ENCODE measurements at regions not wholly inside any gene's neighbourhood (a gene's known extent, or its start where the extent isn't known, plus 50 kb on each side); places are given as distances from the start of the nearest gene placed in this dataset.

GRCh38 chr13:37207691-37208451 is 102.4 kb upstream of the CSNK1A1L start:
- Mint-ChIP-seq H3K27me3 (ENCODE audit: low read depth) (no peaks in the 10 kb centered on the region), H3K4me3 (no peak overlapping the region), H3K27ac (no peak overlapping the region), H3K36me3 (ENCODE audit: low read depth) (no peaks in the 10 kb centered on the region), H3K4me1 (ENCODE audit: low read depth) (no peaks in the 10 kb centered on the region), H3K9me3 (no peaks in the 10 kb centered on the region)
- intact Hi-C loops (cut with micrococcal nuclease): no loop called here
- CTCF ChIA-PET: interaction anchor here (0.6 kb wide), 1 partner anchor 17 kb away, joined by 3 read pairs; no protein-coding TSS in a partner anchor
- no peak for DNase-seq

GRCh38 chr13:37202264-37202663 is 96.8 kb upstream of the CSNK1A1L start:
- intact Hi-C loops (cut with micrococcal nuclease): no loop called here
- no peaks in the 10 kb centered on the region for H3K9me3 Mint-ChIP-seq
- H3K4me3 Mint-ChIP-seq: no peak overlapping the region
- no peak for DNase-seq
- H3K36me3 Mint-ChIP-seq (ENCODE audit: low read depth): no peaks in the 10 kb centered on the region
- CTCF ChIA-PET: no interaction called here
- H3K27ac Mint-ChIP-seq: no peak overlapping the region
- no peaks in the 10 kb centered on the region for H3K27me3 Mint-ChIP-seq (ENCODE audit: low read depth)
- H3K4me1 Mint-ChIP-seq (ENCODE audit: low read depth): no peaks in the 10 kb centered on the region

DNA sequence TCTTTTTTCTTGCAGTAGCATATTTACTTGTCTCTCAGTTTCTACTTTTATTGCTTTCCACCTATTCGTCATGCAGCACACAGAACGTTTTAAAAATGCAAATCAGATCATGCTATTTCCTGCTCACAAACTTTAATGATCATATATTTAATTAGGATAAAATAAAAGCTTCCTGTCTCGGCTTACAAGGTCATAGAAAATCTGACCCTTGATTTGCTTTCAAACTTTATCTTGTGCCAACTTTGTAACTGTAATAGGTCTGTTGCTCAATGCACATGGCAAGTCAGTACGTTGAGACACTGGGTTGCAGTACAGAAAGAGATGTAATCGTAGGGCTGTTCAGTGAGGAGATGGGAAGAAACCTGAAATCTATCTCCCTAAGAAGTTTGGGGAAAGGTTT is 95.6 kb upstream of the CSNK1A1L start:
- no peaks in the 10 kb centered on the region for H3K36me3 Mint-ChIP-seq (ENCODE audit: low read depth)
- CTCF ChIA-PET: no interaction called here
- H3K9me3 Mint-ChIP-seq: no peaks in the 10 kb centered on the region
- H3K4me3 Mint-ChIP-seq: no peak overlapping the region
- H3K27ac Mint-ChIP-seq: no peak overlapping the region
- no peaks in the 10 kb centered on the region for H3K27me3 Mint-ChIP-seq (ENCODE audit: low read depth)
- DNase-seq: no peak
- intact Hi-C loops (cut with micrococcal nuclease): no loop called here
- no peaks in the 10 kb centered on the region for H3K4me1 Mint-ChIP-seq (ENCODE audit: low read depth)

DNA sequence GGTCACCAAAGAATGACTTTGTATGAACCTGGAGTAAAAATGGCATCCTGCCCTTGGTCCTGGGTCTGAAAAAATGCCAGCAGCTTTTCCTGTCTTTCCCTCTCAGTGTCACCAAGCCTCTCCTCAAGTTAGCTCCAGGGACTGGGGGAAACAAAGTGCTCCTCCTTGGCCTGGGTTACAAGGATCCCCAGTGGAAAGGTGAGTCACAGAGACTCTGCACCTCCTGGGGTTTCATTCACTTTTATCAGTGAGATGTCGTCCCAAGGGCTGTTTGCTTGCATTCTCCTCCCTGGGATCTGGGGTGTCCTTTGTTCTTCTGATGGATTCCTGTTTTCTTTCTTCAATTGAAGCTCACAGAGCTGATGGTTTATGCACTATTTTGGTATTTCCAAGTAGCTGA is 93.2 kb upstream of the CSNK1A1L start:
- CTCF ChIA-PET: no interaction called here
- H3K9me3 Mint-ChIP-seq: no peaks in the 10 kb centered on the region

DNA sequence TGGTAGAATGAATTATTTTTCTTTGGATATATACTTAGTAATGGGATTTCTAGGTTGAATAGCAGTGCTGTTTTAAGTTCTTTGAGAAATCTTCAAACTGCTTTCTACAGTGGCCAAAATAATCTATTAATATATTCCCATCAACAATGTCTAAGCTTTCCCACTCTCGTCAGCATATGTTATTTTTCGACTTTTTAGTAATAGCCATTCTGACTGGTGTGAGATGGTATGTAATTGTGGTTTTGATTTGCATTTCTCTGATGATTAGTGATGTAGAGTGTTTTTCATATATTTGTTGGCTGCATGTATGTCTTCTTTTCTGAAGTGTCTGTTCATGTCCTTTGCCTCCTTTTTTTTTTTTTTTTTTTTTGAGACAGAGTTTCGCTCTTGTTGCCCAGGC is 90.2 kb upstream of the CSNK1A1L start:
- Mint-ChIP-seq H3K4me3 (no peak overlapping the region), H3K36me3 (ENCODE audit: low read depth) (no peaks in the 10 kb centered on the region), H3K9me3 (no peaks in the 10 kb centered on the region), H3K27ac (no peak overlapping the region), H3K4me1 (ENCODE audit: low read depth) (no peaks in the 10 kb centered on the region), H3K27me3 (ENCODE audit: low read depth) (no peaks in the 10 kb centered on the region)
- DNase-seq: no peak
- intact Hi-C loops (cut with micrococcal nuclease): no loop called here
- CTCF ChIA-PET: no interaction called here

More for the DNA sequence above, 93.2 kb upstream of the CSNK1A1L start:
- H3K4me3 Mint-ChIP-seq: no peak overlapping the region
- no peak for DNase-seq
- no peaks in the 10 kb centered on the region for H3K27me3 Mint-ChIP-seq (ENCODE audit: low read depth)
- H3K4me1 Mint-ChIP-seq (ENCODE audit: low read depth): no peaks in the 10 kb centered on the region
- intact Hi-C loops (cut with micrococcal nuclease): no loop called here
- H3K36me3 Mint-ChIP-seq (ENCODE audit: low read depth): no peaks in the 10 kb centered on the region
- H3K27ac Mint-ChIP-seq: no peak overlapping the region

DNA sequence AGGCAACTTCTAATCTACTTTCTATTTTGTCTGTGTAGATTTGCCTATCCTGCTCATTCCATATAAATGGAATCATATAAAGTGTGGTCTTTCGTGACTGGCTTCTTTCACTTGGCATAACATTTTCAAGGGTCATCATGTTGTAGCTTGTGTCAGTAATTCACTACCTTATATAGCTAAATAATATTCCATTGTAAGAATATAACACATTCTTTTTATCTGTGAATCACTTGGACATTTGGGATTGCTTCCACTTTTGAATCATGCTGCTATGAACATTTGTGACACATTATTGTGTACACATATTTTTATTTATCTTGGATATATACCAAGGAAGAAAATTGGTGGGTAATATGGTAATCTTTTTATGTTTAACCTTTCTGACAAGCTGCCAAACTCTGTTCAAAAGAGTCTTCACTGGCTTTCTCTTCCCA is 89.0 kb upstream of the CSNK1A1L start:
- H3K9me3 Mint-ChIP-seq: peaks cover 3% of the 10 kb centered on the region
- no peaks in the 10 kb centered on the region for H3K4me1 Mint-ChIP-seq (ENCODE audit: low read depth)
- DNase-seq: no peak
- H3K27ac Mint-ChIP-seq: no peak overlapping the region
- H3K36me3 Mint-ChIP-seq (ENCODE audit: low read depth): no peaks in the 10 kb centered on the region
- CTCF ChIA-PET: no interaction called here
- intact Hi-C loops (cut with micrococcal nuclease): no loop called here
- no peaks in the 10 kb centered on the region for H3K27me3 Mint-ChIP-seq (ENCODE audit: low read depth)
- no peak overlapping the region for H3K4me3 Mint-ChIP-seq

DNA sequence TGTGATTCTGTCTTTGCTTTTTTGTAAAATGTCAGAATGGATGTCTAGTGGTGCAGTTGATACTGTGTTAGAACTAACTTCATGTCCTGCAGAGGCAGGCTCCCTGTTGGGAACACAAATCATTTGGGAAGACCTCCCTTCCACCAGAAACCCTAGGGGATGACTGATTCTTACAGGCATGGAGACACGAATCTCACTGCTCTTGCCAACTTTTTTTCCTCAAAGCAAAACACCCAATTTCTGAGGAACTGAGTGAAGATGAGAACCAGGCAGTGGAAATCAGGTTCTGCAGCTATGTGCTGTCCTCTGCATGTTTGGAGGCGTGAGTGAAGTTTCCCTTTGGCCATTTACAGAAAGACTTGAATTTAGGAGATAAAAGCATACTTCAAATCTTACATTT is 87.5 kb upstream of the CSNK1A1L start:
- CTCF ChIA-PET: no interaction called here
- DNase-seq: no peak
- H3K27ac Mint-ChIP-seq: no peak overlapping the region
- no peaks in the 10 kb centered on the region for H3K4me1 Mint-ChIP-seq (ENCODE audit: low read depth)
- H3K4me3 Mint-ChIP-seq: no peak overlapping the region
- H3K36me3 Mint-ChIP-seq (ENCODE audit: low read depth): no peaks in the 10 kb centered on the region
- intact Hi-C loops (cut with micrococcal nuclease): no loop called here
- peaks cover 3% of the 10 kb centered on the region for H3K9me3 Mint-ChIP-seq
- H3K27me3 Mint-ChIP-seq (ENCODE audit: low read depth): no peaks in the 10 kb centered on the region

DNA sequence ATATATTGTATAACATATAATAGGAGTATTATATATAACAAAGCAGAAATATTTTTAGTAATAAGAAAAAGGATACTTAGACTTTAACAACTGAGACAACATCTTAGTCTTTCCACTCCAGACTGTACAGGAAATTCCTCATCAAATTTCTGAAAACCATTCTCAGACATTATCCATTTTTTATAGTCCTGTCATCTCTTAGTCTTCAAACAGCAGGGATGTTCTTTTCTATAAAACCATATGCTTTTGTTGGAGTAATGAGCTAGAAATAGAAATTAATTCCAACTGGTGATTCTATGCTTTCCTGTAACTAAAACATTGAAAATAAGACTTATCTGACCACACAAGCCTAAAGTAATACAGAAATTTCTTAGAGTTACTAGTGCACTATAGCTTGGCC is 82.2 kb upstream of the CSNK1A1L start:
- H3K27ac Mint-ChIP-seq: no peak overlapping the region
- intact Hi-C loops (cut with micrococcal nuclease): no loop called here
- no peak overlapping the region for H3K4me3 Mint-ChIP-seq
- H3K4me1 Mint-ChIP-seq (ENCODE audit: low read depth): no peaks in the 10 kb centered on the region
- DNase-seq: no peak
- H3K9me3 Mint-ChIP-seq: peaks cover 5% of the 10 kb centered on the region
- no peaks in the 10 kb centered on the region for H3K36me3 Mint-ChIP-seq (ENCODE audit: low read depth)
- CTCF ChIA-PET: no interaction called here
- peaks cover 5% of the 10 kb centered on the region for H3K27me3 Mint-ChIP-seq (ENCODE audit: low read depth)

DNA sequence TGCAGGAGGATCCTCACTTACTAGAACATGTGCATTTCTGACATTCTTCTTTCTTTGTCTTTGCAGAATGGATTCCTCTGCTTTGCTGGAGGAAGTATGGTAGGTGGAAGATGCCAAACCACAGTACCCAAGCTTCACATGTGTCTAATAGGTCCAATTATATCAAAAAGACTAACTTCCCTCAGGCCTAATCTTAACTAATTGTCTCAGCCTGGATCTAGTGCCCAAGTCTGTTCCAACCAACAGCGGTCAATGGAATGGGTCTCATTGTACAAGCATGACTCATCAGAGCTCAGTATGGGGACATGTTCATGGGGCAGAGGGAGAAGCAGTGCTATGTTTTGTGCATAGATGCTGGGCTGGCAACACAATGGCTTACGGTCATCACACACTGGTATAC is 81.6 kb upstream of the CSNK1A1L start:
- Mint-ChIP-seq H3K4me3 (no peak overlapping the region), H3K27ac (no peak overlapping the region), H3K4me1 (ENCODE audit: low read depth) (no peaks in the 10 kb centered on the region), H3K36me3 (ENCODE audit: low read depth) (no peaks in the 10 kb centered on the region), H3K27me3 (ENCODE audit: low read depth) (peaks cover 5% of the 10 kb centered on the region), H3K9me3 (peaks cover 5% of the 10 kb centered on the region)
- DNase-seq: no peak
- intact Hi-C loops (cut with micrococcal nuclease): no loop called here
- CTCF ChIA-PET: no interaction called here

- Mint-ChIP-seq H3K9me3 (peaks cover 2% of the 10 kb centered on the region), H3K4me1 (ENCODE audit: low read depth) (no peaks in the 10 kb centered on the region), H3K27ac (no peak overlapping the region), H3K4me3 (no peak overlapping the region), H3K27me3 (ENCODE audit: low read depth) (peaks cover 6% of the 10 kb centered on the region), H3K36me3 (ENCODE audit: low read depth) (no peaks in the 10 kb centered on the region)
- DNase-seq: no peak
- CTCF ChIA-PET: no interaction called here
- intact Hi-C loops (cut with micrococcal nuclease): no loop called here
Measured at GRCh38 chr13:37181620-37182019, 76.2 kb upstream of the CSNK1A1L start.

DNA sequence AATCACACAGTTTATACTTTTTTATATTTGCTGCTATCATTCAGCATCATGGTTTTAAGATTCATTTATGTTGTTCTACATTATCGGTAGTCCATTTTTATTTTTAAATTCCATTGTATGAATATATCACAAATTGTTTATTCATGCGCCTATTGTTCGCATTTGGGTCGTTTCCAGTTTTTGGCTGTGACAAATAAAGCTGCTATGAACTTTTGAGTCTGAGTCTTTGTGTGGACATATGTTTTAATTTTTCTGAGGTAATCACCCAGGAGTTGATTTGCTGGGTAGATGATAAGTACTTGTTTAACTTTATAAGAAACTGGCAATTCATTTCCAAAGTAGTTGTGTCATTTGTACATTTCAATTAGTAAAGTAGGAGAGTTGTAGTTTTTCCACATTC is 74.2 kb upstream of the CSNK1A1L start:
- no peak for DNase-seq
- Mint-ChIP-seq H3K9me3 (peaks cover 2% of the 10 kb centered on the region), H3K36me3 (ENCODE audit: low read depth) (no peaks in the 10 kb centered on the region), H3K4me3 (no peak overlapping the region), H3K27ac (no peak overlapping the region), H3K4me1 (ENCODE audit: low read depth) (no peaks in the 10 kb centered on the region), H3K27me3 (ENCODE audit: low read depth) (peaks cover 6% of the 10 kb centered on the region)
- CTCF ChIA-PET: no interaction called here
- intact Hi-C loops (cut with micrococcal nuclease): no loop called here

DNA sequence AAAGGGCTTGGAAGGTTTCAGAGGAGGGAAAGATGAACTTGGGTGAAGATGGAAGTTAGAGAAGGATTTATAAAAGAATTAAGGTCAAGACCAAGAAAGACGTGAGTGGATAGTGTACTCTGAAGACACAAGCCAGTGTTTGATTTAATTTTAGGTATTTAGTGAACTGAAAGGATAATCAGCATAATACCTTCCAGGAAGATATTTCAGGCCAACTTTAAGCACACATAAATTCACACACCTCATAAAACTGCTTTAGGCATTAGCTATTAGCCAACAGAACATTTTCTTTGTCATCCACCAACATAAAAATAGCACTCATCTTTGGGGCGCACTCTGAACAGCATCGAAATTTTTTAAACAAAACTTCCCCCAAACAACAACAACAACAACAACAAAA is 71.7 kb upstream of the CSNK1A1L start:
- no peak for DNase-seq
- Mint-ChIP-seq H3K9me3 (no peaks in the 10 kb centered on the region), H3K27ac (no peak overlapping the region), H3K4me1 (ENCODE audit: low read depth) (no peaks in the 10 kb centered on the region), H3K4me3 (no peak overlapping the region), H3K27me3 (ENCODE audit: low read depth) (peaks cover 2% of the 10 kb centered on the region), H3K36me3 (ENCODE audit: low read depth) (no peaks in the 10 kb centered on the region)
- intact Hi-C loops (cut with micrococcal nuclease): no loop called here
- CTCF ChIA-PET: no interaction called here

DNA sequence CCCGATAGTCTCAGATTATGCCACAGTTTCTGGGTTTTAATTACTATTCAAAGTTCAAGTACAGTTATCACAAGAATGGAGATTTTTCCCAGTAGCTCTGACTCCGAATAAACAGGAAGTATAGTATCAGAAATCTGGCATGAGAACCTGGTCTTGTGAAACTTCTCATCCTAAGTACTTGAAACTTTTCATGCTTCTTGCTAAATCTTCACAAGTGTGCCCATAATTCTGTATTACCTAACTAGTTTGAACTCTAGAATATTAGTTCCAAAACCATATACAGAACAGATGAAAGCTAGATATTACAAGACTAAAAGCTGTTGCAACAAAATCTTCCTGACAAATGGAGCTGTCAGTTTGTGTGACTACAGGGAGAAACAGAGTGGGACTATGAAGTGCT is 70.5 kb upstream of the CSNK1A1L start:
- Mint-ChIP-seq H3K27ac (no peak overlapping the region), H3K4me3 (no peak overlapping the region), H3K4me1 (ENCODE audit: low read depth) (no peaks in the 10 kb centered on the region), H3K27me3 (ENCODE audit: low read depth) (peaks cover 4% of the 10 kb centered on the region), H3K9me3 (no peaks in the 10 kb centered on the region), H3K36me3 (ENCODE audit: low read depth) (no peaks in the 10 kb centered on the region)
- CTCF ChIA-PET: no interaction called here
- intact Hi-C loops (cut with micrococcal nuclease): no loop called here
- DNase-seq: no peak
